ENCODE measurements at regions not wholly inside any gene's neighbourhood (a gene's known extent, or its start where the extent isn't known, plus 50 kb on each side); places are given as distances from the start of the nearest gene placed in this dataset.

DNA sequence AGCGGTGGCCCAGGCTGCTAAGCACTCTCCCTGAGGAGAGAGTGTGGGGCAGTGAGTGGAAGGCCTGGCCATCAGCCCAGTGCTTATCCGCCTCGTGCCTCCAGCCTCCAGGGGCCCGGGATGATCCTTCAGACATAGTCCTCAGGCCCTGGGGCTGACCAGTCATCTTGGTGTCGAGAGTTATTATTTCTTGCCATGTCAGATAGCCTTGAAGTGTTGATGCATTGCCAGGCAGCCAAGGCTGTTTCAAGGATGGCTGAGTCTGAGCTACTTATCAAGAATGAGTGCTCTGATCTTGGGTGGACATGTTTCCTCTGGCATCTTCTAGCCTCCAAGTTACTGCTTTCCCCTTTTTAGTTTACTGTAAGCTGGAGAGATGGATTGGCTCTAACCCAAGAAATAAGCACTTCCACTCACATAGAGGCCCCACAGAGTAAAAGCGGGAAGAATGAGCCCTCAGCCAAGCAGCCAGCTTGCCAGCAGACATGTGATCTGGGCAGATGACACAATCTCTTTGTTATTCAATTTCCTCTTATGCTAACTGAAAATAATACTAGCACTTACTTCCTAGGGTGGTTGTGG is 136.5 kb upstream of the NAMPT start:
- no peak for TF ChIP-seq TCF12 (IDR thresholded peaks at IDR 0.05; ENCODE audit: low read depth)
- no peak for TF ChIP-seq EP300 (IDR thresholded peaks at IDR 0.05; ENCODE audit: borderline replicate concordance)
- TF ChIP-seq TEAD4 (IDR thresholded peaks at IDR 0.05), result no peak
- TF ChIP-seq, protein P1, sequence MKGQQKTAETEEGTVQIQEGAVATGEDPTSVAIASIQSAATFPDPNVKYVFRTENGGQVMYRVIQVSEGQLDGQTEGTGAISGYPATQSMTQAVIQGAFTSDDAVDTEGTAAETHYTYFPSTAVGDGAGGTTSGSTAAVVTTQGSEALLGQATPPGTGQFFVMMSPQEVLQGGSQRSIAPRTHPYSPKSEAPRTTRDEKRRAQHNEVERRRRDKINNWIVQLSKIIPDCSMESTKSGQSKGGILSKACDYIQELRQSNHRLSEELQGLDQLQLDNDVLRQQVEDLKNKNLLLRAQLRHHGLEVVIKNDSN (IDR thresholded peaks at IDR 0.05), result no peak
- TF ChIP-seq, protein P2, sequence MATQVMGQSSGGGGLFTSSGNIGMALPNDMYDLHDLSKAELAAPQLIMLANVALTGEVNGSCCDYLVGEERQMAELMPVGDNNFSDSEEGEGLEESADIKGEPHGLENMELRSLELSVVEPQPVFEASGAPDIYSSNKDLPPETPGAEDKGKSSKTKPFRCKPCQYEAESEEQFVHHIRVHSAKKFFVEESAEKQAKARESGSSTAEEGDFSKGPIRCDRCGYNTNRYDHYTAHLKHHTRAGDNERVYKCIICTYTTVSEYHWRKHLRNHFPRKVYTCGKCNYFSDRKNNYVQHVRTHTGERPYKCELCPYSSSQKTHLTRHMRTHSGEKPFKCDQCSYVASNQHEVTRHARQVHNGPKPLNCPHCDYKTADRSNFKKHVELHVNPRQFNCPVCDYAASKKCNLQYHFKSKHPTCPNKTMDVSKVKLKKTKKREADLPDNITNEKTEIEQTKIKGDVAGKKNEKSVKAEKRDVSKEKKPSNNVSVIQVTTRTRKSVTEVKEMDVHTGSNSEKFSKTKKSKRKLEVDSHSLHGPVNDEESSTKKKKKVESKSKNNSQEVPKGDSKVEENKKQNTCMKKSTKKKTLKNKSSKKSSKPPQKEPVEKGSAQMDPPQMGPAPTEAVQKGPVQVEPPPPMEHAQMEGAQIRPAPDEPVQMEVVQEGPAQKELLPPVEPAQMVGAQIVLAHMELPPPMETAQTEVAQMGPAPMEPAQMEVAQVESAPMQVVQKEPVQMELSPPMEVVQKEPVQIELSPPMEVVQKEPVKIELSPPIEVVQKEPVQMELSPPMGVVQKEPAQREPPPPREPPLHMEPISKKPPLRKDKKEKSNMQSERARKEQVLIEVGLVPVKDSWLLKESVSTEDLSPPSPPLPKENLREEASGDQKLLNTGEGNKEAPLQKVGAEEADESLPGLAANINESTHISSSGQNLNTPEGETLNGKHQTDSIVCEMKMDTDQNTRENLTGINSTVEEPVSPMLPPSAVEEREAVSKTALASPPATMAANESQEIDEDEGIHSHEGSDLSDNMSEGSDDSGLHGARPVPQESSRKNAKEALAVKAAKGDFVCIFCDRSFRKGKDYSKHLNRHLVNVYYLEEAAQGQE (IDR thresholded peaks at IDR 0.05; ENCODE audit: low read depth), result no peak
- no peak for TF ChIP-seq FOXM1 (IDR thresholded peaks at IDR 0.05; ENCODE audit: borderline replicate concordance, low read depth)
- TF ChIP-seq EGR1 (IDR thresholded peaks at IDR 0.05), result no peak
- TF ChIP-seq, protein P3, sequence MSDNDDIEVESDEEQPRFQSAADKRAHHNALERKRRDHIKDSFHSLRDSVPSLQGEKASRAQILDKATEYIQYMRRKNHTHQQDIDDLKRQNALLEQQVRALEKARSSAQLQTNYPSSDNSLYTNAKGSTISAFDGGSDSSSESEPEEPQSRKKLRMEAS (IDR thresholded peaks at IDR 0.05), result no peak
- TF ChIP-seq YY1 (IDR thresholded peaks at IDR 0.05; ENCODE audit: low read depth), result no peak
- TF ChIP-seq ZBTB7A (IDR thresholded peaks at IDR 0.05; ENCODE audit: low read depth), result no peak
- TF ChIP-seq CEBPB (IDR thresholded peaks at IDR 0.05), result no peak
- no peak for TF ChIP-seq CREB1 (IDR thresholded peaks at IDR 0.05; ENCODE audit: low read depth)
- no peak for TF ChIP-seq RAD21 (IDR thresholded peaks at IDR 0.05; ENCODE audit: low read depth)
- TF ChIP-seq NFIC (IDR thresholded peaks at IDR 0.05), result no peak

DNA sequence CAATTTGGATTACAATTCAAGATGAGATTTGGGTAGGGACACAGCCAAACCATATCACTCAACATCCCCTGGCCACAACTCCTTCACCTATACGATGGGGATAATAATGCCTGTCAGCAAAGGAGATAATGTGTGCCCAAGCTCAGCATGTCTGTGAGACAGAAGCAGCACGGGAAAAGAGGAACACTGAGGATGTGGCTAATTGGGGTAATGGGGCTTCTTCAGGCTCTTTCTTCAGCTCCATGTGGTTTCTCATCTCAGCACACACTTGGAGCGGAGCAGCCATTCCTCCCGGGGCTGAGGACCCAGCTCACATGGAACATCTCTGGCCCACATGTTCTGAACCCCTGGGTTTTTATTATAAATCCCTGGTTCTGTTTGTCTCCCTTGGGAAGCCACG is 136.0 kb upstream of the NAMPT start:
- TF ChIP-seq EP300 (IDR thresholded peaks at IDR 0.05; ENCODE audit: borderline replicate concordance) (no peak), RAD21 (IDR thresholded peaks at IDR 0.05; ENCODE audit: low read depth) (no peak), NFIC (IDR thresholded peaks at IDR 0.05) (no peak), YY1 (IDR thresholded peaks at IDR 0.05; ENCODE audit: low read depth) (no peak), TAF1 (IDR thresholded peaks at IDR 0.05; ENCODE audit: low read depth) (no peak), TEAD4 (IDR thresholded peaks at IDR 0.05) (no peak), TCF12 (IDR thresholded peaks at IDR 0.05; ENCODE audit: low read depth) (no peak), CREB1 (IDR thresholded peaks at IDR 0.05; ENCODE audit: low read depth) (no peak)
- TF ChIP-seq, protein P1 (IDR thresholded peaks at IDR 0.05), result no peak
- TF ChIP-seq, protein P2 (IDR thresholded peaks at IDR 0.05; ENCODE audit: low read depth), result no peak

DNA sequence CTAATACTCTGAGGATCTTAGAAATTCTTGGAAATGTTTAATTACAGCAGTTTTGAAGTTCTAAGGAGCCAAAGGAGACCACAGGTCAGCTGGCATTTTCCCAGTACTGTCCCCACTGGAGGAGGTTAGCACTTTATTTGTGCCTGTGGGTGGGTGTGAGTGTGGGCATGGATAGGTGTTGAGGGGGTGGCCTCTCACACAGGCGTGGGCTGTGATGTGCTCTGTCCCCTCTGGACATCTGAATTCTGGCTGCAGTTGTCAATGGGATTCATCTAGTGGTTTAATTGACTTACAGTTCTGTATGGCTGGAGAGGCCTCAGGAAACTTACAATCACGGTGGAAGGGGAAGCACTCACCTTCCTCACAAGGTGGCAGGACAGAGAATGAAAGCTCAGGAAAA is 135.4 kb upstream of the NAMPT start:
- TF ChIP-seq, protein P2 (IDR thresholded peaks at IDR 0.05; ENCODE audit: low read depth), result no peak
- no peak for TF ChIP-seq CREB1 (IDR thresholded peaks at IDR 0.05; ENCODE audit: low read depth)

DNA sequence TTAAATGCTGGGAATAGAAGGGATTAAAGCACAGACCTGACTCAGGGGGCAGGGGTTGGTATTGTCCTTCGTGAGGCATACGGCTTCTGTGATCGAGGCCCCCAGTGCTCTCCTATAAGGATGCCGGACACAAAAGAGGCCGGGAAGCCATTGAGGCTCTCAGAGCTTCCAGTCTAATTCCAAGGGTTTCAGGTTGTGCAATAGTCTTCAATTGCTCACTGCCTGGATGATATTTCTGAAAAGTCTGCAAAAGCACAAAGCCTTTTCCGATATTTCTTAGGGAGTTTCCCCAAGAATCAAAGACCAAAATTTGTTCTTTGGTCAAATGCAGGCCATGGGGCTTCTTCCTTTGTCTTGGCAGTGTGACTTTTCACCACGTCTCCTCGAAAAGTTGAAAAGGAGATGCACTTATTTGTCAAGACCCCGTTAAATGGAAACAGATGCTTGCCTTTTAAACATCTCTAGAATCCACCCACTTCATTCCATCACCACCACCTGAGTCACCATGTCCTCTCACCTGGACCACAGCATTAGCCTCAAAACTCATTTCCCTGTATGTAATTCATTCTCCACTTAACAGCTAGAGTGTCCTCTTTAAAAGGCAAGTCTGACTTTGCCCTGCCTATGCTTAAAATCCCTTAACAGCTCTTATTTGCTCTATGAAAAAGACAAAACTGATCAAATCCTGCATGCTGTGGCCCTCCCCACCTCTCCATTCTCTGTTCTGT is 134.8 kb upstream of the NAMPT start:
- no peak for TF ChIP-seq NFIC (IDR thresholded peaks at IDR 0.05)
- no peak for TF ChIP-seq EP300 (IDR thresholded peaks at IDR 0.05; ENCODE audit: borderline replicate concordance)
- TF ChIP-seq YY1 (IDR thresholded peaks at IDR 0.05; ENCODE audit: low read depth), result no peak
- TF ChIP-seq, protein P1 (IDR thresholded peaks at IDR 0.05), result no peak
- TF ChIP-seq TEAD4 (IDR thresholded peaks at IDR 0.05), result no peak
- no peak for TF ChIP-seq TCF12 (IDR thresholded peaks at IDR 0.05; ENCODE audit: low read depth)
- TF ChIP-seq EGR1 (IDR thresholded peaks at IDR 0.05), result no peak
- TF ChIP-seq TAF1 (IDR thresholded peaks at IDR 0.05; ENCODE audit: low read depth), result no peak
- TF ChIP-seq, protein P2 (IDR thresholded peaks at IDR 0.05; ENCODE audit: low read depth), result no peak
- TF ChIP-seq, protein P3 (IDR thresholded peaks at IDR 0.05), result no peak
- no peak for TF ChIP-seq RAD21 (IDR thresholded peaks at IDR 0.05; ENCODE audit: low read depth)
- TF ChIP-seq CEBPB (IDR thresholded peaks at IDR 0.05), result no peak
- TF ChIP-seq CREB1 (IDR thresholded peaks at IDR 0.05; ENCODE audit: low read depth), result no peak
- TF ChIP-seq FOXM1 (IDR thresholded peaks at IDR 0.05; ENCODE audit: borderline replicate concordance, low read depth), result no peak
- no peak for TF ChIP-seq ZBTB7A (IDR thresholded peaks at IDR 0.05; ENCODE audit: low read depth)
